ENCODE measurements at regions not wholly inside any gene's neighbourhood (a gene's known extent, or its start where the extent isn't known, plus 50 kb on each side); places are given as distances from the start of the nearest gene placed in this dataset.

- peak; percentile 24; the same call in 1 of the 2 replicates for TF ChIP-seq CTCF (conservative IDR thresholded peaks at IDR 0.05; ENCODE audit: low read depth, low read length)
- TF ChIP-seq EZH2phosphoT487 (IDR thresholded peaks at IDR 0.05; ENCODE audit: borderline replicate concordance, low read length): no peak
- no peak for TF ChIP-seq EZH2 (IDR thresholded peaks at IDR 0.05; ENCODE audit: low read length, unreplicated experiment)
Observed at GRCh38 chr10:55410415-55410885, 609.4 kb upstream of the PCDH15 start.
